H1 (cell line): ENCODE measurements at regions not wholly inside any gene's neighbourhood (a gene's known extent, or its start where the extent isn't known, plus 50 kb on each side); places are given as distances from the start of the nearest gene placed in this dataset.
A peak's percentile ranks its signal among the peaks of the same experiment; 100 is the strongest.

Experiments
- CTCF ChIA-PET: fragments of 300-600 bp; sonication (Branson Sonifier 250); formaldehyde crosslinking; loops from one replicate; lab custom pipeline; 2021; ENCODE audit not compliant: partially characterized antibody; lab: Charles Lee
- POLR2A ChIA-PET: fragments of 300-600 bp; sonication (Branson Sonifier 250); formaldehyde crosslinking; loops from one replicate; lab custom pipeline; 2021; ENCODE audit warnings: inconsistent platforms; ENCODE audit not compliant: partially characterized antibody; lab: Charles Lee
- DNase-seq, 2 experiments: peaks; one replicate each; pipeline versions ENCODE4 v3.0.0 to v3.0.0-alpha.2; 2010 to 2022; ENCODE audit warnings: low spot score in 2 of 2, low read depth in 1 of 2, mixed read lengths in 1 of 2
- FAIRE-seq: peaks from 2 replicates; lab custom pipeline; 2011; peaks lifted over from hg19 to GRCh38; lab: Jason Lieb, UNC
- H2AFZ ChIP-seq: 2 replicates; pipeline ENCODE4 v1.8.1; 2012; ENCODE audit warnings: low read length, inconsistent platforms
- H2AK5ac ChIP-seq: 2 replicates; pipeline ENCODE4 v1.6.1; 2013; ENCODE audit warnings: low read depth, low read length
- H2BK120ac ChIP-seq: replicated peaks from 2 replicates; pipeline ENCODE3; 2013; ENCODE audit warnings: low read depth, low read length, inconsistent platforms
- H2BK12ac ChIP-seq: 2 replicates; pipeline ENCODE4 v1.6.1; 2013; ENCODE audit warnings: low read depth, low read length
- H2BK15ac ChIP-seq: 2 replicates; pipeline ENCODE4 v1.6.1; 2013; ENCODE audit warnings: low read length
- H2BK20ac ChIP-seq: 2 replicates; pipeline ENCODE4 v1.6.1; 2013; ENCODE audit warnings: low read length
- H2BK5ac ChIP-seq: 2 replicates; pipeline ENCODE4 v1.6.1; 2013; ENCODE audit warnings: low read depth, low read length
- H3K14ac ChIP-seq: 2 replicates; pipeline ENCODE4 v1.6.1; 2013; ENCODE audit warnings: inconsistent platforms; ENCODE audit not compliant: insufficient read length
- H3K18ac ChIP-seq: 2 replicates; pipeline ENCODE4 v1.6.1; 2013; ENCODE audit warnings: low read length; ENCODE audit errors: extremely low read depth
- H3K23ac ChIP-seq: 2 replicates; pipeline ENCODE4 v1.6.1; 2013; ENCODE audit warnings: inconsistent platforms; ENCODE audit not compliant: insufficient read length
- H3K23me2 ChIP-seq: 2 replicates; pipeline ENCODE4 v1.6.1; 2013; ENCODE audit warnings: low read depth, low read length
- H3K27ac ChIP-seq: 2 replicates; pipeline ENCODE4 v1.6.1; 2011; ENCODE audit warnings: low read depth, low read length, inconsistent platforms
- H3K27me3 ChIP-seq, 4 experiments: replicated peaks in 1 of 4; 1 replicate in 1 of 4; 2 replicates in 3 of 4; pipeline versions ENCODE4 v1.6.1 to v1.8.1; 2011 to 2013; ENCODE audit warnings: low read length in 3 of 4, mild to moderate bottlenecking in 3 of 4, inconsistent platforms in 2 of 4, mixed read lengths in 2 of 4, moderate library complexity in 1 of 4; ENCODE audit not compliant: control insufficient read depth in 3 of 4, insufficient read depth in 3 of 4; ENCODE audit errors: extremely low read depth in 1 of 4
- H3K36me3 ChIP-seq, 4 experiments: 2 replicates each; pipeline versions ENCODE4 v1.6.1 to v1.8.1; 2011 to 2013; ENCODE audit warnings: mild to moderate bottlenecking in 4 of 4, low read length in 3 of 4, moderate library complexity in 2 of 4, control low read depth in 1 of 4, inconsistent platforms in 1 of 4; ENCODE audit not compliant: insufficient read depth in 4 of 4, control insufficient read depth in 2 of 4
- H3K4ac ChIP-seq: replicated peaks from 2 replicates; pipeline ENCODE3; 2013; ENCODE audit warnings: low read length, low read depth, mixed read lengths, inconsistent platforms; ENCODE audit not compliant: insufficient read length
- H3K4me1 ChIP-seq, 4 experiments: replicated peaks in 1 of 4; 1 replicate in 1 of 4; 2 replicates in 3 of 4; pipeline versions ENCODE4 v1.6.1 to v1.8.1; 2011 to 2013; ENCODE audit warnings: low read length in 3 of 4, inconsistent platforms in 2 of 4, mixed read lengths in 1 of 4; ENCODE audit not compliant: insufficient read depth in 4 of 4, control insufficient read depth in 3 of 4
- H3K4me2 ChIP-seq, 2 experiments: 2 replicates each; pipeline versions ENCODE4 v1.6.1 to v1.8.1; 2011 to 2013; ENCODE audit warnings: low read depth in 2 of 2, low read length in 2 of 2, control low read depth in 1 of 2, inconsistent platforms in 1 of 2, mild to moderate bottlenecking in 1 of 2; ENCODE audit not compliant: insufficient read depth in 1 of 2
- H3K4me3 ChIP-seq, 4 experiments: fragments of 200-600, 300-600 bp in 1 of 4; sonication (generic), shearing (Covaris generic), sonication (Bioruptor Twin) in 1 of 4; 2 replicates each; pipeline versions ENCODE4 v1.5.1 to v1.8.1; 2011 to 2016; ENCODE audit warnings: low read length in 4 of 4, low read depth in 3 of 4, control low read depth in 2 of 4, inconsistent platforms in 2 of 4, mild to moderate bottlenecking in 2 of 4, mixed read lengths in 1 of 4, moderate library complexity in 1 of 4; ENCODE audit not compliant: insufficient read depth in 2 of 4; ENCODE audit errors: extremely low read depth in 1 of 4
- H3K56ac ChIP-seq: replicated peaks from 2 replicates; pipeline ENCODE3; 2013; ENCODE audit warnings: low read depth, mild to moderate bottlenecking, mixed read lengths, low read length, inconsistent platforms; ENCODE audit not compliant: insufficient read length
- H3K79me1 ChIP-seq: 2 replicates; pipeline ENCODE4 v1.6.1; 2013; ENCODE audit warnings: low read depth, low read length, control low read depth
- H3K79me2 ChIP-seq, 2 experiments: 2 replicates each; pipeline versions ENCODE4 v1.6.1 to v1.8.1; 2012 to 2013; ENCODE audit warnings: low read length in 2 of 2, mild to moderate bottlenecking in 2 of 2, inconsistent platforms in 1 of 2; ENCODE audit not compliant: insufficient read depth in 2 of 2, control insufficient read depth in 1 of 2
- H3K9ac ChIP-seq, 4 experiments: replicated peaks in 1 of 4; 1 replicate in 1 of 4; 2 replicates in 3 of 4; pipeline versions ENCODE4 v1.6.1 to v1.8.1; 2011 to 2013; ENCODE audit warnings: low read depth in 3 of 4, low read length in 3 of 4, control low read depth in 2 of 4, mild to moderate bottlenecking in 2 of 4, moderate library complexity in 2 of 4, inconsistent platforms in 1 of 4; ENCODE audit errors: extremely low read depth in 1 of 4
- H3K9me3 ChIP-seq, 2 experiments: 2 replicates each; pipeline versions ENCODE4 v1.6.1 to v1.8.1; 2012 to 2013; ENCODE audit warnings: mild to moderate bottlenecking in 2 of 2, moderate library complexity in 2 of 2, control low read depth in 1 of 2, inconsistent platforms in 1 of 2, low read depth in 1 of 2, low read length in 1 of 2, mixed read lengths in 1 of 2; ENCODE audit not compliant: insufficient read depth in 2 of 2
- H4K20me1 ChIP-seq, 2 experiments: replicated peaks in 1 of 2; 2 replicates each; pipeline versions ENCODE3 to v1.8.1; 2011 to 2013; ENCODE audit warnings: inconsistent platforms in 2 of 2, low read length in 2 of 2, mild to moderate bottlenecking in 1 of 2; ENCODE audit not compliant: insufficient read depth in 2 of 2, control insufficient read depth in 1 of 2
- H4K5ac ChIP-seq: 2 replicates; pipeline ENCODE4 v1.6.1; 2013; ENCODE audit warnings: low read length, low read depth, mixed read lengths, inconsistent platforms; ENCODE audit not compliant: insufficient read length
- H4K8ac ChIP-seq: 2 replicates; pipeline ENCODE4 v1.8.0; 2013; ENCODE audit warnings: mild to moderate bottlenecking, moderate library complexity, low read length, inconsistent platforms; ENCODE audit not compliant: insufficient read depth; ENCODE audit errors: extremely low read depth
- H4K91ac ChIP-seq: replicated peaks from 2 replicates; pipeline ENCODE3; 2013; ENCODE audit warnings: low read length, mixed read lengths, inconsistent platforms; ENCODE audit not compliant: insufficient read length
- NRF1 ChIP-seq: IDR thresholded peaks from 2 replicates; pipeline ENCODE4 v1.6.1; 2011; ENCODE audit warnings: mild to moderate bottlenecking, low read depth, low read length, improper control_type of control experiment
- RFX5 ChIP-seq: IDR thresholded peaks from 2 replicates; pipeline ENCODE4 v1.6.1; 2011; ENCODE audit warnings: low read depth, low read length, improper control_type of control experiment, borderline replicate concordance
- USF2 ChIP-seq: IDR thresholded peaks from 2 replicates; pipeline ENCODE4 v1.6.1; 2011; ENCODE audit warnings: low read length, improper control_type of control experiment
- WGBS, 2 experiments: shearing (Covaris generic) in 1 of 2; methylation state at CpG; one replicate each; pipeline versions ENCODE4 v1.1.6 to v1.1.7; 2013 to 2015; ENCODE audit warnings: low lambda C conversion rate in 2 of 2, mixed read lengths in 2 of 2, inconsistent platforms in 1 of 2, low coverage in 1 of 2, missing lambda C conversion rate in 1 of 2; ENCODE audit not compliant: insufficient replicate concordance in 2 of 2, insufficient coverage in 1 of 2, insufficient read length in 1 of 2; ENCODE audit errors: extremely low coverage in 1 of 2, missing lambda C conversion rate in 1 of 2; 5-methylcytosine and 5-hydroxymethylcytosine counted together

- H3K56ac ChIP-seq: no peak overlapping the region
- no peak overlapping the region for H2BK5ac ChIP-seq
- H2BK120ac ChIP-seq: no peak overlapping the region
- no peak overlapping the region for H2AK5ac ChIP-seq
- H4K5ac ChIP-seq: no peak overlapping the region
- H3K23ac ChIP-seq: no peak overlapping the region
- no peak overlapping the region for H4K8ac ChIP-seq
- 89% methylated on average over 3 of the region's 3 CpGs; no CpG with 5 or more reads in 1 of the 2 experiments for WGBS, 2 experiments
- H3K14ac ChIP-seq: no peak overlapping the region
- no peak overlapping the region for H3K18ac ChIP-seq
- no peak overlapping the region for H2BK12ac ChIP-seq
- H3K27ac ChIP-seq: no peak overlapping the region
- H3K23me2 ChIP-seq: no peaks in the 10 kb centered on the region
- H3K79me2 ChIP-seq: no peaks in the 10 kb centered on the region
- H3K9me3 ChIP-seq: no peaks in the 10 kb centered on the region
- no peaks in the 10 kb centered on the region for H3K27me3 ChIP-seq
- H4K20me1 ChIP-seq: no peaks in the 10 kb centered on the region
- H3K36me3 ChIP-seq: no peaks in the 10 kb centered on the region
- peak overlapping the region; percentile 76; the same call in 1 of the 2 replicates for H2BK15ac ChIP-seq
- FAIRE-seq (no peak), DNase-seq (no peak)
- CTCF ChIA-PET: interaction anchor here (0.8 to 1.5 kb wide), 3 partner anchors 9 to 14 kb away, joined by 3 to 5 read pairs (median 4); no protein-coding TSS in a partner anchor
- H3K4me3 ChIP-seq: no peak overlapping the region
- H3K4ac ChIP-seq: no peak overlapping the region
- TF ChIP-seq RFX5 (no peak), NRF1 (no peak), USF2 (no peak)
- H3K79me1 ChIP-seq: no peaks in the 10 kb centered on the region; the same call in 1 of the 2 replicates
- H2BK20ac ChIP-seq: peak overlapping the region; percentile 95; the same call in 1 of the 2 replicates
- H3K4me1 ChIP-seq: peaks cover 0 to 2% (median 0%) of the 10 kb centered on the region in 4 experiments; a peak in 1 of 7 replicates
- POLR2A ChIA-PET: no interaction called here
- H2AFZ ChIP-seq: no peak overlapping the region
- no peak overlapping the region for H4K91ac ChIP-seq
- H3K4me2 ChIP-seq: no peak overlapping the region
- no peak overlapping the region for H3K9ac ChIP-seq
Measured at GRCh38 chr5:68949256-68949655, 144.6 kb upstream of the SLC30A5 start.
